BLaER1 (cell line): ENCODE measurements at regions not wholly inside any gene's neighbourhood (a gene's known extent, or its start where the extent isn't known, plus 50 kb on each side); places are given as distances from the start of the nearest gene placed in this dataset.

Source experiments
- H3K27ac ChIP-seq: shearing (Covaris generic); formaldehyde crosslinking; 2 replicates; pipeline ENCODE4 v1.8.1; 2022
- H3K27me3 ChIP-seq: shearing (Covaris generic); formaldehyde crosslinking; 2 replicates; pipeline ENCODE4 v1.8.1; 2022
- H3K36me3 ChIP-seq: shearing (Covaris generic); formaldehyde crosslinking; 2 replicates; pipeline ENCODE4 v1.8.1; 2022
- H3K4me1 ChIP-seq: shearing (Covaris generic); formaldehyde crosslinking; 2 replicates; pipeline ENCODE4 v1.8.1; 2022
- H3K4me2 ChIP-seq: shearing (Covaris generic); formaldehyde crosslinking; 2 replicates; pipeline ENCODE4 v1.8.1; 2022
- H3K4me3 ChIP-seq: shearing (Covaris generic); formaldehyde crosslinking; 2 replicates; pipeline ENCODE4 v1.8.1; 2022
- H3K9ac ChIP-seq: shearing (Covaris generic); formaldehyde crosslinking; 2 replicates; pipeline ENCODE4 v1.8.1; 2022
- H3K9me3 ChIP-seq: shearing (Covaris generic); formaldehyde crosslinking; 2 replicates; pipeline ENCODE4 v1.8.1; 2022
- H4K20me1 ChIP-seq: shearing (Covaris generic); formaldehyde crosslinking; 2 replicates; pipeline ENCODE4 v1.8.1; 2022
- Cebpa-rat ChIP-seq: shearing (Covaris generic); IDR thresholded peaks from 2 replicates; pipeline ENCODE4 v1.8.1; 2022

DNA sequence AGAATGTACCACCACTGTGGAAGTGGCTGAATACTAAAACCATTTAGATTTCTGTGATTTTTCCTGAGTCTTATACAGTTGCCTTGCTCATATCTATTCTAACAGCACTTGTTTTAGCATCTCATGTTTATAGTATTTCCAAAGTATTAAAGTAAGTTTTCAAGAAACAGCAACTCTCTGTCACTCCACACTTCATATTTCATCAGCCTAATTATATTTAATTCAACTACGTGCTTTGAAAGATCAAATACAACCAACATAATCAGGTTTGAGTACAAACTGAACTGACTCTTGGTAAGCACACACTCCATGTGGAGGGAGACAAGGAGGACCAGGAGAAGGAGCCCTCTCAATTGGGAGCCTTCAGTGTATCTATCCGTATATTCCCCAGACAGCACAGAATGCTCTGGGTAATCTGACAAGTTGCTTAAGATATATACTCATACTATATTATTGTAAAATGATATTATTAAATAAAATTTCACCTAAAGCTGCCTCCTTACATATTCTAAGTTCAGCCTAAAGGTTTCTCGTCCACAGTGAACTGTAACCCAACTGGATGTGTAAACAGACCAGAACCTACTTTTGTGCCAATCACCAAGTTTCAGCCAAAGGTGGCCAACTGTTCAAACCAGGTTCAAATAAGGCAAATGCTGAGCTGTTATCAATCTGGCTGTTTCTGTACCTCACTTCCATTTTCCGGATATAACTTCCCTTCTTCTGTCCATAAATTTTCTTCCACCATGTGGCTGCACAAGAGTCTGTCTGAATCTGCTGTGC, 105.0 kb upstream of the RASSF8 start:
- Histone ChIP-seq H3K27me3 (no peaks in the 10 kb centered on the region), H3K9ac (no peak overlapping the region), H3K9me3 (no peaks in the 10 kb centered on the region), H3K4me2 (no peak overlapping the region), H3K4me1 (peaks cover 2% of the 10 kb centered on the region; the same call in 1 of the 2 replicates), H4K20me1 (no peaks in the 10 kb centered on the region), H3K27ac (no peak overlapping the region), H3K4me3 (no peak overlapping the region), H3K36me3 (no peaks in the 10 kb centered on the region)
- no peak for TF ChIP-seq Cebpa-rat

DNA sequence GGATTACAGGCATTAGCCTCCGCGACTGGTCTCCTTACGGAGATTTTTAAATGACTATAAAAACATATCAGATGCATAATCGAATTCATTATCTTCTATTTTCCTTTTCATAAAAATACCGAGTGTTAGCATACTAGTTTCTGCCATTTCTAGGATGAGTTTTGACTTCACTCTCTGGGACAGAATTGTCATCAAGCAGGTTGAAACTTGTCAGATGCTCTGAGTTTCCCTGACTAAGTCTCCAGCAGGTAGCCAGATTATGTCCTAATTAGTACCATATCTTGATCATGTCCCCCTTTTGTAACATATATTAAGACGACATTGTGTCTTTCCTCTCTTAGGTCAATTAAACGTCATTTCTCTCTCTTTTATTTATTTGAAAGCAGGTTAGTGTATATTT, 103.5 kb upstream of the RASSF8 start:
- Histone ChIP-seq H3K4me3 (no peak overlapping the region), H3K9ac (no peak overlapping the region), H3K4me1 (peaks cover 8% of the 10 kb centered on the region; the same call in 1 of the 2 replicates), H4K20me1 (no peaks in the 10 kb centered on the region), H3K36me3 (no peaks in the 10 kb centered on the region), H3K27ac (no peak overlapping the region), H3K27me3 (no peaks in the 10 kb centered on the region), H3K4me2 (no peak overlapping the region), H3K9me3 (no peaks in the 10 kb centered on the region)
- TF ChIP-seq Cebpa-rat, result no peak

DNA sequence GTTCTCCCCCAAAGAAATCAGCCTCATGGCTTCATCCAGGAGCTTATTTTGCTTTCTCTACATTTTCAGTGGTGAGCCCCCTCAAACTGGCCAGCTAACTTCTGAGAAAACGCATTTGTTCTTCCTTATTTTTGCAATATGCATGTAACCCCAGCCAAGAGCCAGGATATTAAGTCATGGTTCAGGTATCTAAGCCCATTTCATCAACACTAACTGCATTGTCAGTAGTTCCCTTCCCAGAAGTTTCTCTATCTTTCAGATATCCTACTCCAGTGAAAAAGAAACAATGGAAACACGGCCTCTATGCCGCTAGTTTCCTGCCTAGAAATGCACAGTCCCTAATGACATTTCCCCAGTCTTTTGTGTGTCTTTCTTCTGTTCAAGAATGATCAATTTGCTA, 102.8 kb upstream of the RASSF8 start:
- Histone ChIP-seq H3K4me2 (no peak overlapping the region), H3K27ac (no peak overlapping the region), H4K20me1 (no peaks in the 10 kb centered on the region), H3K4me1 (peaks cover 8% of the 10 kb centered on the region; the same call in 1 of the 2 replicates), H3K9ac (no peak overlapping the region), H3K27me3 (no peaks in the 10 kb centered on the region), H3K9me3 (no peaks in the 10 kb centered on the region), H3K4me3 (no peak overlapping the region), H3K36me3 (no peaks in the 10 kb centered on the region)
- TF ChIP-seq Cebpa-rat, result no peak

- no peaks in the 10 kb centered on the region for H3K9me3 ChIP-seq
- no peak overlapping the region for H3K4me3 ChIP-seq
- no peak overlapping the region for H3K4me2 ChIP-seq
- no peaks in the 10 kb centered on the region for H3K36me3 ChIP-seq
- no peak overlapping the region for H3K27ac ChIP-seq
- no peak overlapping the region for H3K9ac ChIP-seq
- TF ChIP-seq Cebpa-rat, result no peak
- H3K27me3 ChIP-seq, result no peaks in the 10 kb centered on the region
- no peaks in the 10 kb centered on the region for H4K20me1 ChIP-seq
- H3K4me1 ChIP-seq, result peaks cover 8% of the 10 kb centered on the region; the same call in 1 of the 2 replicates
These were observed 98.5 kb upstream of the RASSF8 start for GRCh38 chr12:25859976-25860375.

DNA sequence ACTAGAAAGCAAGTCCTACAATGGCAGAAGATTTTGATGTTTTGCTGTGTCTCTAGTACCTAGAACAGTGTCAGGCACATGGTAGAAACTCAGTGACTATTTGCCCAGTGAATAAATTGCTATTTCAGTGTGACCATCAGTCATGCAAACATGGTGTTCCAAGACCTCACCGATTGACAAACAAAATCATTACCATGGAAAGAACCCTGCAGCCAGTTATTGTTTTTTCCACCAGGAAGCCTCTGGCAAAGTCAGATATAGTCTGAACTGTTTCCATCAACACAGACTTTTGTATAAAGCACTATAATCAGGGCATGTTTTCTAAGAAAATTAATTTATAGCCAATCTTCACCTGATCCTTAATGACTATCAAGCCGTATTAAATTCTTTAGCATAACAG, 97.3 kb upstream of the RASSF8 start:
- Histone ChIP-seq H3K4me1 (peaks cover 8% of the 10 kb centered on the region; the same call in 1 of the 2 replicates), H4K20me1 (no peaks in the 10 kb centered on the region), H3K27ac (no peak overlapping the region), H3K4me3 (no peak overlapping the region), H3K9ac (no peak overlapping the region), H3K36me3 (no peaks in the 10 kb centered on the region), H3K4me2 (no peak overlapping the region), H3K27me3 (no peaks in the 10 kb centered on the region), H3K9me3 (no peaks in the 10 kb centered on the region)
- no peak for TF ChIP-seq Cebpa-rat

- TF ChIP-seq Cebpa-rat, result no peak
- Histone ChIP-seq H3K9ac (no peak overlapping the region), H3K4me3 (no peak overlapping the region), H4K20me1 (no peaks in the 10 kb centered on the region), H3K4me2 (no peak overlapping the region), H3K9me3 (no peaks in the 10 kb centered on the region), H3K36me3 (no peaks in the 10 kb centered on the region), H3K27me3 (no peaks in the 10 kb centered on the region), H3K27ac (no peak overlapping the region), H3K4me1 (no peaks in the 10 kb centered on the region)
These were observed 93.9 kb upstream of the RASSF8 start for GRCh38 chr12:25864306-25865276.

DNA sequence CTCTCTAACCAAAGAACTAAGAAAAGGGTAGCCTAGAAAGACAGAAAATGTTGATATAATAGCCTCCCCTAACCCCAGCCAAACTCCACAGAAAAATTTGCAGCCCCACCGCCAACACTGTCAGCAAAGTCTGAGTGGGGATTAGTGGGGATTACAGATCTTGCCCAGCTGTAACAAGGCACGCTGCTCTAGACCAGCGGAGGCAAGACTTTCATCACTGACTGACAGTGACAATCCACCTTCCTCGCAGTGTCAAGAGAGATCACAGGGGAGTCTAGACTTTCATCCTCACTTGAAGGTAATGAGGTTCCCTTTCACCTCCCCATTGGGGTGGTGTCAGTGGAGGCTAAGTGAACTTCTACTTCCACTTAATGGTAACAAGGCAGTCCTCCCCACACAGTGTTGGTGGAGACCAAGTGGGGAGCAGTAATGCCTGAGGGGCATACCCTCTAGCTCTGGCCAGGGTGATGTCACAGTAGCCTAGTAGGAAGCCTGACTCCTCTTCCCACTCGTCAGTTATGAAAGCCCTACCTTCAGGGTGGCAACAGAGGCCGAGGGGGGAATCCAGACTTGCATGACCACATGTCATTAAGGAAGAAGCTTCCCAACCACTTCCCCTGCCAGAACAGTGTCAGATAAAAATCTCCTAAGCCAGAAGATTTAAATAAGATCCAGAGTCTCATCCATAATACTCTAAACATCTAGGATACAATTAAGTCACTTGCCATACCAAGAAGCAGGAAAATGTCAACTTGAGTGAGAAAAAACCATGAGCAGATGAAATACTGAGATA, 91.7 kb upstream of the RASSF8 start:
- Histone ChIP-seq H3K4me2 (no peak overlapping the region), H3K27ac (no peak overlapping the region), H3K9me3 (no peaks in the 10 kb centered on the region), H4K20me1 (no peaks in the 10 kb centered on the region), H3K9ac (no peak overlapping the region), H3K4me3 (no peak overlapping the region), H3K36me3 (no peaks in the 10 kb centered on the region), H3K4me1 (no peaks in the 10 kb centered on the region), H3K27me3 (no peaks in the 10 kb centered on the region)
- TF ChIP-seq Cebpa-rat, result no peak

- no peaks in the 10 kb centered on the region for H3K9me3 ChIP-seq
- no peak overlapping the region for H3K4me2 ChIP-seq
- no peaks in the 10 kb centered on the region for H4K20me1 ChIP-seq
- H3K4me3 ChIP-seq, result no peak overlapping the region
- no peaks in the 10 kb centered on the region for H3K4me1 ChIP-seq
- H3K9ac ChIP-seq, result no peak overlapping the region
- H3K27me3 ChIP-seq, result no peaks in the 10 kb centered on the region
- no peak overlapping the region for H3K27ac ChIP-seq
- TF ChIP-seq Cebpa-rat, result no peak
- H3K36me3 ChIP-seq, result no peaks in the 10 kb centered on the region
These were observed 90.3 kb upstream of the RASSF8 start for GRCh38 chr12:25868193-25868592.

- H3K27ac ChIP-seq, result no peak overlapping the region
- H3K9ac ChIP-seq, result no peak overlapping the region
- no peaks in the 10 kb centered on the region for H3K27me3 ChIP-seq
These were observed 86.3 kb upstream of the RASSF8 start for GRCh38 chr12:25872137-25872536.

More at GRCh38 chr12:25872137-25872536, 86.3 kb upstream of the RASSF8 start:
- Histone ChIP-seq H3K36me3 (no peaks in the 10 kb centered on the region), H3K4me3 (no peak overlapping the region), H3K4me2 (no peak overlapping the region), H3K4me1 (no peaks in the 10 kb centered on the region), H4K20me1 (no peaks in the 10 kb centered on the region), H3K9me3 (no peaks in the 10 kb centered on the region)
- no peak for TF ChIP-seq Cebpa-rat
